HG03558 (cell line): ENCODE measurements at regions not wholly inside any gene's neighbourhood (a gene's known extent, or its start where the extent isn't known, plus 50 kb on each side); places are given as distances from the start of the nearest gene placed in this dataset.

Source experiments
- ATAC-seq: cut with Tn5 transposase; IDR thresholded peaks from one replicate; pipeline ENCODE4 v1.9.1; 2021; ENCODE audit warnings: moderate number of reproducible peaks; ENCODE audit not compliant: unreplicated experiment; ENCODE audit errors: extremely low read depth

DNA sequence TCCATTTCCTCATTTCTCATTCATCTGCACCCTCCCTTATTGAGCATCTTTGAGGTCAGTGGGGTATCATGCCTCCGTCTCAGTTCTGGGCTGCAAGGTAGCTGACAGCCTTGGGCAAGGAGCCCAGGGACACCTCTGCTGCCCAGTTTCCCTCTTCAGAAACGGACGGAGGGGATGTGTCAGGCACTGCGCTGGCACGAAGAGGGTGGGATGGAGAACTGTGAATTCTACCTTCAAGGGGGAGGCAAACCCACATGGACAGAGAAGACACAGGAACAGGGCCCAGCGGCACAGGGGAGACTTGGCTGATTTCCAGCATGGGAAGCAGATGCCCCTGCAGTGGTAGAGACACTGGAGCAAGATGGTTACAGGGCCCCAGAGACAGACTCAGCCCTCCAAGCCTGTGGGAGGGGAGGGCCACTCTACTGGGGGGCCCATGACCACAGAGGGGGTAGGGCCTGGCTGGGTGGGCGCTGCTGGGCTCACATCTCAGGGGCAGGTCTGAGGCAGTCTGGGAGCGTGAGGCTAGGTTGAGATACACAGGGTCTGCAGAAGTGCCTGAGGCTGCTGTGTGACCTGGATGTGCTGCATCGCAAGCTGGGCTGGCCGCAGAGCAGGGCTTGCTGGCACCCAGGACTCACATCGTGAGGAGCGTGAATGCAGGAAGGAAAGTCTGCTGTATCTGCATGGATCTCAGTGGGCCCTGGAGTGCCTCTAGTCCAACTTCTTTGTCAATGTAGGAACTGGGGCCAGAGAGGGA lies 92.3 kb downstream of the HS1BP3 start:
- no peak for ATAC-seq

- no peak for ATAC-seq
Observed at GRCh38 chr2:20559277-20559676, 91.6 kb downstream of the HS1BP3 start.

GRCh38 chr2:20560011-20560410 lies 90.9 kb downstream of the HS1BP3 start:
- ATAC-seq = no peak

GRCh38 chr2:20560891-20561636 lies 89.8 kb downstream of the HS1BP3 start:
- no peak for ATAC-seq

- no peak for ATAC-seq
Observed at GRCh38 chr2:20561637-20562454, 89.1 kb downstream of the HS1BP3 start.

DNA sequence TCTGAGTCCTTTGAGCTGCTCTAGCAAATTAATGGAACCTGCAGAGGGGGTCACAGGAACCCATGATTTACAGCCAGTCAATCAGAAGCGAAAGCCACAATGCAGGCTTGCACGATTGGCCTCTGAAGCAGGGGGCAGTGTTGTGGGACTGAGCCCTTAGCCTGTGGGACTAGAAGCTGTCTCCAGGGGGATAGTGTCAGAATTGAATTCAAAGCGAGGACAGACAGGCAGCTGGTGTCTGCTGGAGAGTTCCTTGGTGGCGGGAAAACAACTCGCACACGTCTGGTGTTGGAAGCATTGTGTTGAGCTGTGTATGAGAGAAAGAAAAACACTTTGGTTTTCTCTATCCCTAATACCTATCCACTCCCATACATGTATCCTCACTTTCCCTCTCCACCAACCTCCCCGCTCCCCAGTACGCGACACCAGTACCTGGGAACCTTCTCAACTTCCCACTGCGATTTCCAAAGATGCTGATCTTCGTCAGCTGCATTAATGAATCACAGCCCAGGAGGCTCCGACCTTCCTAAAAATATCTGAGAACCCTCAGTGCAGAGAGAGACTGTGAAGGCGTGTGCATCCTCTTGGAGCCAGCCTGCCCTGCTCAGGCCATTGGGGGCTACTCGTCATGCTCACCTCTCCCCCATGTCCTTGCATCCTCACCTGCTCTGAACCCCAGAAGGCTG lies 88.2 kb downstream of the HS1BP3 start:
- ATAC-seq = no peak

GRCh38 chr2:20563251-20563650 lies 87.6 kb downstream of the HS1BP3 start:
- ATAC-seq = no peak

DNA sequence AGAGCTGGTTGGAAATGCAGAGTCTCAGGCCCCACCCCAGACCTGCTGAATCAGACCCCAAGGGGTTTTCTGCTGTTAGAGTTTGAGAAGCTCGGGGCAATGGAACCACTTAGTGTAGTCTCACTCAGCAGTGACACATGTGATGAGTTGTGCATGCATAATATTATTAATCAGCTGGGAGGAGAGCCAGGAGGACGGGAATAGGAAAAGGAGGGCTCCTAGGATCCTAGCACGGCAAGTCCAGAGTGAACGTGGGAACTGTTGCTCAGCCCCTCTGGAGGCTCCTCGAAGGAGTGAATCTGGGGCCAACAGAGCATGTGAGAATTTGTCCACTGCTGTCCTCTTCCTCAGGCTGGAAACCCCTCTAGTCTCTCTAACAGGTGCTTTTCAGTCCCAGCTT lies 87.1 kb downstream of the HS1BP3 start:
- no peak for ATAC-seq

DNA sequence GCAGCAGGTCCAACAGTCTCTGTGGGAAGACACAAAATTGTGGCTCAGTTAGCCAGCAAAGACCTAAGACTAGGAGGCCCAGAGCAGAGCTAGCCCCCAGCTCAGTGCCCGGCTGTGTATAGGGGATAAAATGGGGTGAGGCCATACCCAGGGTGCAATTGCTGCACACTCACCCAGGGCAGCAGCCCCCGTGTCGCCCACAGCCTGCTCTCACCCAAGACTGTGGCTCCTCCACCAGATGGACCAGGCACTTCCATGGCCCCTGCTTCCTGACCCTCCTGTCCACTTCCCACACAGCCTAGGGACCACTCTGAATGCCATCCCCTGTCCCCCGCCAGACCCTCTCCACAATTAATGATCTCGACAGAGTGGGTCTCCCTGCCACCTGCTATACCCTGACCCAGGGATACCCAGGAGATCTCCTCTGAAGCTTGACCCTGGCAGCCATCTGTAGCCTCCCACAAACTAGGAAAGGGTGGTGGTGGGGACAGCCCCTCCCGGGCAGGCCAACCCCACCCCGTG lies 85.7 kb downstream of the HS1BP3 start:
- no peak for ATAC-seq

- no peak for ATAC-seq
Observed at GRCh38 chr2:20565623-20566236, 85.2 kb downstream of the HS1BP3 start.

GRCh38 chr2:20566331-20566730 lies 84.6 kb downstream of the HS1BP3 start:
- no peak for ATAC-seq

- ATAC-seq = no peak
Observed at GRCh38 chr2:20567159-20567925, 83.6 kb downstream of the HS1BP3 start.
